ENCODE measurements at regions not wholly inside any gene's neighbourhood (a gene's known extent, or its start where the extent isn't known, plus 50 kb on each side); places are given as distances from the start of the nearest gene placed in this dataset.

DNA sequence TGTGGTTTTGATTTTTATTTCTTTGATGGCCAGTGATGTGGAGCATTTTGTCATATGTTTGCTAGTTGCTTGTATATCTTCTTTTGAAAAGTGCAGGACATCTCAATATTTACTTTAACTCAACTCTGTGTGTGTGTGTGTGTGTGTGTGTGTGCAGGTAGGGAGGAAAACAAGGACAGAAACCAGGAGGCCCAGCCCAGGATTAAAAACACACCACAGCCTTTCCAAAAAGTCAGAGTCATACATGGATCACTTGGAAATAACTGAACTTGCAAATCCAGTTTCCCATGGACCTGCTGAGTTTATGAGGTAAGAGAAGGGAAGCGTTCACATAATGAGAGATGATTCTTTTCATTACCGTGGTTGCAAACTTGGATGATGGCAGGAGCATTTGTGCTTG lies 189.9 kb upstream of the LYZL1 start:
- ChIA-PET POLR2A (no interaction called here), CTCF (ENCODE audit: low intra/inter-chr PET ratio) (no interaction called here)
- Histone ChIP-seq H2AFZ (ENCODE audit: low read depth, low read length) (no peak overlapping the region), H3K4me2 (ENCODE audit: insufficient read depth, low read length) (no peak overlapping the region), H3K27ac (ENCODE audit: extremely low read depth, low read depth, low read length) (no peak overlapping the region), H3K4me3 (no peak overlapping the region), H3K9me1 (ENCODE audit: control insufficient read depth, insufficient read depth, low read length) (no peaks in the 10 kb centered on the region), H3K27me3 (ENCODE audit: control insufficient read depth in 2 of 2, insufficient read depth in 2 of 2, low read length in 2 of 2) (peaks cover 9 to 27% of the 10 kb centered on the region in 2 experiments; a peak in 4 of 5 replicates), H3K9me3 (replicated peaks; ENCODE audit: control insufficient read depth, insufficient read depth, low read depth, low read length) (no peaks in the 10 kb centered on the region; the same call in 1 of the 2 replicates), H3K4me1 (replicated peaks in 1 of 2; ENCODE audit: control insufficient read depth in 2 of 2, insufficient read depth in 2 of 2, low read length in 2 of 2) (no peaks in the 10 kb centered on the region), H3K9ac (ENCODE audit: insufficient read depth in 1 of 2, low read depth in 2 of 2, low read length in 2 of 2) (no peak overlapping the region), H3K79me2 (ENCODE audit: control insufficient read depth, insufficient read depth, low read length) (no peaks in the 10 kb centered on the region), H4K20me1 (replicated peaks; ENCODE audit: control insufficient read depth, insufficient read depth, low read length) (no peaks in the 10 kb centered on the region), H3K36me3 (ENCODE audit: control insufficient read depth, insufficient read depth, low read length) (no peaks in the 10 kb centered on the region)
- no peak for TF ChIP-seq MTA1 (IDR thresholded peaks at IDR 0.05; ENCODE audit: borderline replicate concordance)
- TF ChIP-seq, protein P1, sequence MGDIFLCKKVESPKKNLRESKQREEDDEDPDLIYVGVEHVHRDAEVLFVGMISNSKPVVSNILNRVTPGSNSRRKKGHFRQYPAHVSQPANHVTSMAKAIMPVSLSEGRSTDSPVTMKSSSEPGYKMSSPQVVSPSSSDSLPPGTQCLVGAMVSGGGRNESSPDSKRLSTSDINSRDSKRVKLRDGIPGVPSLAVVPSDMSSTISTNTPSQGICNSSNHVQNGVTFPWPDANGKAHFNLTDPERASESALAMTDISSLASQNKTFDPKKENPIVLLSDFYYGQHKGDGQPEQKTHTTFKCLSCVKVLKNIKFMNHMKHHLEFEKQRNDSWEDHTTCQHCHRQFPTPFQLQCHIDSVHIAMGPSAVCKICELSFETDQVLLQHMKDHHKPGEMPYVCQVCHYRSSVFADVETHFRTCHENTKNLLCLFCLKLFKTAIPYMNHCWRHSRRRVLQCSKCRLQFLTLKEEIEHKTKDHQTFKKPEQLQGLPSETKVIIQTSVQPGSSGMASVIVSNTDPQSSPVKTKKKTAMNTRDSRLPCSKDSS (IDR thresholded peaks at IDR 0.05; ENCODE audit: low read depth, partially characterized antibody) = no peak
- no peak for TF ChIP-seq ZNF76 (CRISPR knock-in tag; IDR thresholded peaks at IDR 0.05; ENCODE audit: borderline replicate concordance)
- no peak for TF ChIP-seq XRCC5 (IDR thresholded peaks at IDR 0.05; ENCODE audit: low read depth, low read length)
- no peak for TF ChIP-seq TRIM28 (IDR thresholded peaks at IDR 0.05)
- TF ChIP-seq STAT5B (CRISPR knock-in tag; IDR thresholded peaks at IDR 0.05) = no peak
- TF ChIP-seq U2AF1 (optimal IDR thresholded peaks at IDR 0.05; ENCODE audit: low read depth, low read length) = no peak
- no peak for TF ChIP-seq HNRNPH1 (optimal IDR thresholded peaks at IDR 0.05; ENCODE audit: low read depth, low read length)
- 0% methylated on average over 2 of the region's 2 CpGs for WGBS (ENCODE audit: insufficient coverage, low coverage, missing lambda C conversion rate)
- BruUV-seq (replicated peaks) = no TSS peak
- intact Hi-C loops (cut with micrococcal nuclease) = no loop called here
- in situ Hi-C loops (cut with MboI) = no loop called here
- no peak for DNase-seq (ENCODE audit: extremely low read depth in 1 of 4, low spot score in 3 of 4)
- no peak for FAIRE-seq
- no peak for ATAC-seq
